Activated naive CD4-positive, alpha-beta T cell (primary cell): ENCODE measurements at regions not wholly inside any gene's neighbourhood (a gene's known extent, or its start where the extent isn't known, plus 50 kb on each side); places are given as distances from the start of the nearest gene placed in this dataset.

Experiments used
- DNase-seq, 4 experiments: peaks; one replicate each; lab custom pipeline; 2025; lab: John Stamatoyannopoulos, UW

GRCh38 chr3:117616227-117616626 is 906.6 kb downstream of the TUSC7 start:
- no peak for DNase-seq

- no peak for DNase-seq
Observed at GRCh38 chr3:117617906-117618305, 908.3 kb downstream of the TUSC7 start.

- no peak for DNase-seq
Observed at GRCh38 chr3:117618462-117618861, 908.9 kb downstream of the TUSC7 start.

- no peak for DNase-seq
Observed at GRCh38 chr3:117619805-117620204, 910.2 kb downstream of the TUSC7 start.

GRCh38 chr3:117622171-117622841 is 912.7 kb downstream of the TUSC7 start:
- no peak for DNase-seq

- DNase-seq, result no peak
Observed at GRCh38 chr3:117624424-117624823, 914.8 kb downstream of the TUSC7 start.

GRCh38 chr3:117625174-117625573 is 915.6 kb downstream of the TUSC7 start:
- DNase-seq, result no peak

GRCh38 chr3:117626577-117626976 is 917.0 kb downstream of the TUSC7 start:
- no peak for DNase-seq

GRCh38 chr3:117628823-117629291 is 919.3 kb downstream of the TUSC7 start:
- no peak for DNase-seq

- no peak for DNase-seq
Observed at GRCh38 chr3:117629505-117629904, 919.9 kb downstream of the TUSC7 start.

- no peak for DNase-seq
Observed at GRCh38 chr3:117630469-117630868, 920.9 kb downstream of the TUSC7 start.

GRCh38 chr3:117630885-117631284 is 921.3 kb downstream of the TUSC7 start:
- DNase-seq, result no peak

- no peak for DNase-seq
Observed at GRCh38 chr3:117631781-117632180, 922.2 kb downstream of the TUSC7 start.

- DNase-seq, result no peak
Observed at GRCh38 chr3:117632191-117632590, 922.6 kb downstream of the TUSC7 start.

GRCh38 chr3:117633207-117633606 is 923.6 kb downstream of the TUSC7 start:
- no peak for DNase-seq

- DNase-seq, result no peak
Observed at GRCh38 chr3:117637666-117638065, 928.1 kb downstream of the TUSC7 start.

- DNase-seq, result no peak
Observed at GRCh38 chr3:117644203-117644602, 934.6 kb downstream of the TUSC7 start.

- no peak for DNase-seq
Observed at GRCh38 chr3:117645561-117646242, 936.1 kb downstream of the TUSC7 start.

- DNase-seq, result no peak
Observed at GRCh38 chr3:117647435-117647834, 937.9 kb downstream of the TUSC7 start.

GRCh38 chr3:117651246-117651645 is 941.7 kb downstream of the TUSC7 start:
- DNase-seq, result no peak

GRCh38 chr3:117656391-117656790 is 946.8 kb downstream of the TUSC7 start:
- no peak for DNase-seq

- no peak for DNase-seq
Observed at GRCh38 chr3:117657278-117657677, 947.7 kb downstream of the TUSC7 start.

- no peak for DNase-seq
Observed at GRCh38 chr3:117660941-117661817, 951.6 kb downstream of the TUSC7 start.
